NOMO-1 treated with dmso at 0.1 percent for 144 hours (cell line): ENCODE measurements at regions not wholly inside any gene's neighbourhood (a gene's known extent, or its start where the extent isn't known, plus 50 kb on each side); places are given as distances from the start of the nearest gene placed in this dataset.

Experiments used
- DNase-seq: peaks from one replicate; lab custom pipeline; 2025; ENCODE audit not compliant: unreplicated experiment; lab: John Stamatoyannopoulos, UW

GRCh38 chr3:22922317-22922716, 280.8 kb upstream of the UBE2E2 start:
- DNase-seq = no peak

GRCh38 chr3:22923711-22924110, 279.4 kb upstream of the UBE2E2 start:
- DNase-seq = no peak

GRCh38 chr3:22928216-22929110, 274.7 kb upstream of the UBE2E2 start:
- no peak for DNase-seq

GRCh38 chr3:22933051-22933840, 269.9 kb upstream of the UBE2E2 start:
- DNase-seq = no peak

GRCh38 chr3:22933841-22934116, 269.3 kb upstream of the UBE2E2 start:
- no peak for DNase-seq

- no peak for DNase-seq
These were observed 268.1 kb upstream of the UBE2E2 start for GRCh38 chr3:22935040-22935439.

- DNase-seq = no peak
These were observed 265.6 kb upstream of the UBE2E2 start for GRCh38 chr3:22937536-22937935.

- DNase-seq = no peak
These were observed 264.4 kb upstream of the UBE2E2 start for GRCh38 chr3:22938739-22939138.

- DNase-seq = no peak
These were observed 263.8 kb upstream of the UBE2E2 start for GRCh38 chr3:22939349-22939748.

- DNase-seq = no peak
These were observed 262.8 kb upstream of the UBE2E2 start for GRCh38 chr3:22940285-22940684.

GRCh38 chr3:22942981-22943380, 260.1 kb upstream of the UBE2E2 start:
- DNase-seq = no peak

GRCh38 chr3:22947851-22948250, 255.3 kb upstream of the UBE2E2 start:
- no peak for DNase-seq

GRCh38 chr3:22951910-22952309, 251.2 kb upstream of the UBE2E2 start:
- DNase-seq = no peak

GRCh38 chr3:22952860-22953259, 250.3 kb upstream of the UBE2E2 start:
- DNase-seq = no peak

- DNase-seq = no peak
These were observed 243.5 kb upstream of the UBE2E2 start for GRCh38 chr3:22959593-22959992.

GRCh38 chr3:22960105-22960984, 242.8 kb upstream of the UBE2E2 start:
- peak; percentile 36 for DNase-seq

- no peak for DNase-seq
These were observed 240.9 kb upstream of the UBE2E2 start for GRCh38 chr3:22962244-22962643.

GRCh38 chr3:22966349-22966748, 236.8 kb upstream of the UBE2E2 start:
- DNase-seq = no peak

- DNase-seq = no peak
These were observed 233.9 kb upstream of the UBE2E2 start for GRCh38 chr3:22969276-22969675.

GRCh38 chr3:22971497-22971896, 231.6 kb upstream of the UBE2E2 start:
- DNase-seq = no peak

GRCh38 chr3:22977042-22977441, 226.1 kb upstream of the UBE2E2 start:
- no peak for DNase-seq
